RWPE2 (cell line): ENCODE measurements at regions not wholly inside any gene's neighbourhood (a gene's known extent, or its start where the extent isn't known, plus 50 kb on each side); places are given as distances from the start of the nearest gene placed in this dataset.
A peak's percentile ranks its signal among the peaks of the same experiment; 100 is the strongest.
"Not testable (repeated sequence)": the region's sequence is repeated elsewhere in the genome, so short reads cannot be mapped to it uniquely, and the experiment has no call there.

Experiments
- ATAC-seq: fragments of 200-7000 bp; cut with Tn5 transposase; 3 replicates; pipeline ENCODE4 v1.9.1; 2021; ENCODE audit warnings: low read depth
- DNase-seq: peaks from one replicate; pipeline ENCODE4 v3.0.0-alpha.2; 2020; ENCODE audit warnings: low spot score
- H3K27ac ChIP-seq: fragments of 450-650 bp; 2 replicates; pipeline ENCODE4 v1.5.1; 2017; ENCODE audit warnings: mild to moderate bottlenecking; ENCODE audit not compliant: poor library complexity, severe bottlenecking
- H3K27me3 ChIP-seq: fragments of 250-450 bp; sonication (Bioruptor Pico); 2 replicates; pipeline ENCODE4 v1.5.1; 2021; ENCODE audit warnings: mild to moderate bottlenecking, moderate library complexity; ENCODE audit not compliant: insufficient read depth, poor library complexity, severe bottlenecking
- H3K36me3 ChIP-seq: fragments of 250-450 bp; sonication (Bioruptor Pico); 2 replicates; pipeline ENCODE4 v1.5.1; 2020; ENCODE audit warnings: low read depth, mild to moderate bottlenecking, moderate library complexity
- H3K4me1 ChIP-seq: fragments of 250-450 bp; sonication (Bioruptor Pico); 2 replicates; pipeline ENCODE4 v1.5.1; 2021; ENCODE audit warnings: mild to moderate bottlenecking, moderate library complexity; ENCODE audit not compliant: insufficient read depth, poor library complexity, severe bottlenecking
- H3K4me3 ChIP-seq: fragments of 250-450 bp; sonication (Bioruptor Pico); 2 replicates; pipeline ENCODE4 v1.5.1; 2021; ENCODE audit warnings: mild to moderate bottlenecking, moderate library complexity; ENCODE audit not compliant: severe bottlenecking
- H3K9me3 ChIP-seq: fragments of 250-450 bp; sonication (Bioruptor Pico); 2 replicates; pipeline ENCODE4 v1.5.1; 2021; ENCODE audit warnings: mild to moderate bottlenecking, moderate library complexity; ENCODE audit not compliant: severe bottlenecking
- TF ChIP-seq, protein P1 (sequence below): fragments of 450-650 bp; IDR thresholded peaks from one replicate; pipeline ENCODE4 v1.5.1; 2017; ENCODE audit warnings: mild to moderate bottlenecking, moderate library complexity; ENCODE audit not compliant: poor library complexity, severe bottlenecking

DNA sequence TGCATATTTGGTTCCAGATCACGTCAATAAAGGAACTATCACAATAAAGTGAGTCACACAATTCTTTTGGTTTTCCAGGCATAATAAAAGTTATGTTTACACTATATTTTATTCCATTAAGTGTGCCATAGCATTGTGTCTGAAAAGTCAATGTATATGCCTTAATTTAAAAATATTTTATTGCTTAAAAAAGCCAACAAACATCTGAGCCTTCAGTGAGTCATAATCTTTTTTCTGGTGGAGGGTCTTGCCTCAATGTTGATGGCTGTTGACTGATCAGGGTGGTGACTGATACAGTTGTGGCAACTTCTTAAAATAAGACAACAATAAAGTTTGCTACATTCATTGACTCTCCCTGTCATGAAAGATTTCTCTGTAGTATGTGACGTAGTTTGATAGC is 254.3 kb upstream of the SPOPL start:
- TF ChIP-seq, protein P1, sequence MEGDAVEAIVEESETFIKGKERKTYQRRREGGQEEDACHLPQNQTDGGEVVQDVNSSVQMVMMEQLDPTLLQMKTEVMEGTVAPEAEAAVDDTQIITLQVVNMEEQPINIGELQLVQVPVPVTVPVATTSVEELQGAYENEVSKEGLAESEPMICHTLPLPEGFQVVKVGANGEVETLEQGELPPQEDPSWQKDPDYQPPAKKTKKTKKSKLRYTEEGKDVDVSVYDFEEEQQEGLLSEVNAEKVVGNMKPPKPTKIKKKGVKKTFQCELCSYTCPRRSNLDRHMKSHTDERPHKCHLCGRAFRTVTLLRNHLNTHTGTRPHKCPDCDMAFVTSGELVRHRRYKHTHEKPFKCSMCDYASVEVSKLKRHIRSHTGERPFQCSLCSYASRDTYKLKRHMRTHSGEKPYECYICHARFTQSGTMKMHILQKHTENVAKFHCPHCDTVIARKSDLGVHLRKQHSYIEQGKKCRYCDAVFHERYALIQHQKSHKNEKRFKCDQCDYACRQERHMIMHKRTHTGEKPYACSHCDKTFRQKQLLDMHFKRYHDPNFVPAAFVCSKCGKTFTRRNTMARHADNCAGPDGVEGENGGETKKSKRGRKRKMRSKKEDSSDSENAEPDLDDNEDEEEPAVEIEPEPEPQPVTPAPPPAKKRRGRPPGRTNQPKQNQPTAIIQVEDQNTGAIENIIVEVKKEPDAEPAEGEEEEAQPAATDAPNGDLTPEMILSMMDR, result no peak
- Histone ChIP-seq H3K4me1 (peaks cover 3% of the 10 kb centered on the region), H3K27ac (peak overlapping the region; percentile 15), H3K36me3 (no peaks in the 10 kb centered on the region), H3K9me3 (no peaks in the 10 kb centered on the region), H3K4me3 (no peak overlapping the region), H3K27me3 (no peaks in the 10 kb centered on the region)
- ATAC-seq (peak; percentile 49; the same call in 2 of the 3 replicates), DNase-seq (no peak)

DNA sequence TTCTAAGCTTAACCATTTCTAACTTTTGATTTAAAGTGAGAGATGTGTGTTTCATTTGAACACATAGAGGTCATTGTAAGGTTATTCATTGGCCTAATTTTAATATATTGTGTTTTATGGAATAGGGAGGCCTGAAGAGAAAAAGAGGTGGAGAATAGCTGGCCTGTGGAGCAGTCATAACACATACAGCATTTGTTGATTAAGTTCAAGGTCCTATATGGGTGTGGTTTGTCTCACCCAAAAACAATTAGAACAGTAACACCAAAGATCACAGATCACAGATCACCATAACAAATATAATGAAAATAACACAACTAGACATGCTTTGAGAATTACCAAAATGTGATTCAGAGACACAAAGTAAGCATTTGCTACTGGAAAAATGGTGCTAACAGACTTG is 252.4 kb upstream of the SPOPL start:
- no peaks in the 10 kb centered on the region for H3K36me3 ChIP-seq
- ATAC-seq, result no peak
- TF ChIP-seq, protein P1, result no peak

GRCh38 chr2:138250843-138251320 is 250.7 kb upstream of the SPOPL start:
- H3K36me3 ChIP-seq, H3K9me3 ChIP-seq, H3K27me3 ChIP-seq, H3K4me3 ChIP-seq, H3K4me1 ChIP-seq, H3K27ac ChIP-seq, DNase-seq: not testable (repeated sequence)
- ATAC-seq, result peak; percentile 56

More for the DNA sequence above, 252.4 kb upstream of the SPOPL start:
- H3K9me3 ChIP-seq, result no peaks in the 10 kb centered on the region
- H3K27me3 ChIP-seq, result no peaks in the 10 kb centered on the region
- DNase-seq, result no peak
- peaks cover 3% of the 10 kb centered on the region for H3K4me1 ChIP-seq
- no peak overlapping the region for H3K4me3 ChIP-seq
- no peak overlapping the region for H3K27ac ChIP-seq

DNA sequence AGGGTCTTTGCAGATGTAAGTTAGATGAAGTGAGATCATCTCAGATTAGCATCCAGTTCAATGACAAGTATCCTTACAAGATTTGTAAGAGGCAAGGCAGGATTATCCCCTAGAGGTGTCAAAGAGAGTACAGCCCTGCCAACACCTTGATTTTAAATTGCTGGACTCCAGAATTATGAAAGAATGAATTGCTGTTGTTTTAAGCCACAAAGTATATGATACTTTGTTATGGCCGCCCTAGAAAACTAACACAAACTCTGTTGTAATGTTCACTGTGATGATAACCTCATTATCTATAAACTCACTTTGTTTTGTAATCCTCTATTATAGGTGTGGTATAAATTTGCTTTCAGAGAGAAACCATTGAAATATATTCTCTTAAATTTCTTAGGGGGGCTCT is 249.0 kb upstream of the SPOPL start:
- no peak for ATAC-seq
- DNase-seq, result no peak
- Histone ChIP-seq H3K27me3 (no peaks in the 10 kb centered on the region), H3K4me3 (no peak overlapping the region), H3K9me3 (no peaks in the 10 kb centered on the region), H3K36me3 (no peaks in the 10 kb centered on the region), H3K27ac (no peak overlapping the region), H3K4me1 (no peaks in the 10 kb centered on the region)
- TF ChIP-seq, protein P1, result no peak

GRCh38 chr2:138255670-138256069 is 245.9 kb upstream of the SPOPL start:
- ATAC-seq (no peak), DNase-seq (no peak)
- TF ChIP-seq, protein P1, result no peak
- no peaks in the 10 kb centered on the region for H3K9me3 ChIP-seq
- H3K27me3 ChIP-seq, result no peaks in the 10 kb centered on the region
- no peak overlapping the region for H3K4me3 ChIP-seq
- no peaks in the 10 kb centered on the region for H3K36me3 ChIP-seq
- no peak overlapping the region for H3K27ac ChIP-seq
- H3K4me1 ChIP-seq, result no peaks in the 10 kb centered on the region
